IMR-90 (cell line): ENCODE measurements at regions not wholly inside any gene's neighbourhood (a gene's known extent, or its start where the extent isn't known, plus 50 kb on each side); places are given as distances from the start of the nearest gene placed in this dataset.

Experiments used
- MXI1 ChIP-seq: IDR thresholded peaks from 2 replicates; pipeline ENCODE4 v1.6.1; 2012; ENCODE audit warnings: low read depth, mild to moderate bottlenecking, low read length, moderate library complexity, borderline replicate concordance
- POLR2A ChIP-seq: IDR thresholded peaks from 2 replicates; pipeline ENCODE4 v1.6.1; 2012; ENCODE audit warnings: mild to moderate bottlenecking, low read depth, low read length
- TF ChIP-seq, protein P1 (sequence below): conservative IDR thresholded peaks from 2 replicates; pipeline ENCODE4 v1.5.1; 2012; ENCODE audit warnings: mild to moderate bottlenecking, low read depth, low read length, improper control_type of control experiment

DNA sequence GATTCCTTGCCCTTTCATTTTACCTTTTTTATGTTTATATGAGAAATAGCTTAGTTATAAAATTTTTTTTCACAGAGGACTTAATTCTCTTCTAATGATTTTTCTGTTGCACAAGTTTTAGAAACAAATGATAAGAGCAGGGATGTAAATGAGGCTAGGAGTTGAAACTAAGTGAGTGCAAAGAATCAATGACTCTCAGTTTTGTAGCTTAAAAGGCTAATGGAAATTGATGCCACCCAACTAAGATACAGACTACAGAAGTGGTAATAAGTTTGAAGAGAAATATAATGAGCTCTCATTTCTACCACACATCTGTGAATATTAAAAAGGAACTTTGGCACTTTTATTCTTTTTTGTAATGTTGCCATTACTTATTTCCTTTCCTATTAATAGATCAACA is 105.1 kb downstream of the LURAP1L start:
- TF ChIP-seq, protein P1, sequence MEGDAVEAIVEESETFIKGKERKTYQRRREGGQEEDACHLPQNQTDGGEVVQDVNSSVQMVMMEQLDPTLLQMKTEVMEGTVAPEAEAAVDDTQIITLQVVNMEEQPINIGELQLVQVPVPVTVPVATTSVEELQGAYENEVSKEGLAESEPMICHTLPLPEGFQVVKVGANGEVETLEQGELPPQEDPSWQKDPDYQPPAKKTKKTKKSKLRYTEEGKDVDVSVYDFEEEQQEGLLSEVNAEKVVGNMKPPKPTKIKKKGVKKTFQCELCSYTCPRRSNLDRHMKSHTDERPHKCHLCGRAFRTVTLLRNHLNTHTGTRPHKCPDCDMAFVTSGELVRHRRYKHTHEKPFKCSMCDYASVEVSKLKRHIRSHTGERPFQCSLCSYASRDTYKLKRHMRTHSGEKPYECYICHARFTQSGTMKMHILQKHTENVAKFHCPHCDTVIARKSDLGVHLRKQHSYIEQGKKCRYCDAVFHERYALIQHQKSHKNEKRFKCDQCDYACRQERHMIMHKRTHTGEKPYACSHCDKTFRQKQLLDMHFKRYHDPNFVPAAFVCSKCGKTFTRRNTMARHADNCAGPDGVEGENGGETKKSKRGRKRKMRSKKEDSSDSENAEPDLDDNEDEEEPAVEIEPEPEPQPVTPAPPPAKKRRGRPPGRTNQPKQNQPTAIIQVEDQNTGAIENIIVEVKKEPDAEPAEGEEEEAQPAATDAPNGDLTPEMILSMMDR, result no peak
- no peak for TF ChIP-seq POLR2A
- TF ChIP-seq MXI1, result no peak
